ENCODE measurements at regions not wholly inside any gene's neighbourhood (a gene's known extent, or its start where the extent isn't known, plus 50 kb on each side); places are given as distances from the start of the nearest gene placed in this dataset.

- DNase-seq (ENCODE audit: extremely low spot score): peak; percentile 89
- TF ChIP-seq POLR2A (IDR thresholded peaks at IDR 0.05; ENCODE audit: low read depth) (no peak), CTCF (IDR thresholded peaks at IDR 0.05) (no peak), EP300 (IDR thresholded peaks at IDR 0.05) (no peak), POLR2AphosphoS5 (IDR thresholded peaks at IDR 0.05) (no peak)
- Histone ChIP-seq H3K4me3 (no peak overlapping the region), H3K9me3 (no peaks in the 10 kb centered on the region), H3K27ac (replicated peaks in 1 of 4) (no peak overlapping the region), H3K4me1 (no peaks in the 10 kb centered on the region), H3K36me3 (no peaks in the 10 kb centered on the region), H3K27me3 (no peaks in the 10 kb centered on the region)
- intact Hi-C loops (cut with DNase I): no loop called here
- WGBS: 86% methylated on average over 5 of the region's 5 CpGs
These were observed 306.1 kb downstream of the ABCC12 start for GRCh38 chr16:47849736-47850135.

GRCh38 chr16:47848421-47849109 lies 307.2 kb downstream of the ABCC12 start:
- peak; percentile 75 for DNase-seq (ENCODE audit: extremely low spot score)
- Histone ChIP-seq H3K27ac (replicated peaks in 1 of 4) (no peak overlapping the region), H3K9me3 (no peaks in the 10 kb centered on the region), H3K4me3 (no peak overlapping the region), H3K4me1 (no peaks in the 10 kb centered on the region), H3K36me3 (no peaks in the 10 kb centered on the region), H3K27me3 (no peaks in the 10 kb centered on the region)
- intact Hi-C loops (cut with DNase I): no loop called here
- 59% methylated on average over 5 of the region's 5 CpGs for WGBS
- TF ChIP-seq POLR2A (IDR thresholded peaks at IDR 0.05; ENCODE audit: low read depth) (no peak), CTCF (IDR thresholded peaks at IDR 0.05) (no peak), EP300 (IDR thresholded peaks at IDR 0.05) (no peak)

GRCh38 chr16:47847220-47847970 lies 308.4 kb downstream of the ABCC12 start:
- H3K36me3 ChIP-seq: no peaks in the 10 kb centered on the region
- 60% methylated on average over 6 of the region's 6 CpGs for WGBS
- no peak for DNase-seq (ENCODE audit: extremely low spot score)
- no peaks in the 10 kb centered on the region for H3K9me3 ChIP-seq
- TF ChIP-seq POLR2AphosphoS5 (IDR thresholded peaks at IDR 0.05) (no peak), CTCF (IDR thresholded peaks at IDR 0.05) (no peak), EP300 (IDR thresholded peaks at IDR 0.05) (no peak), POLR2A (IDR thresholded peaks at IDR 0.05; ENCODE audit: low read depth) (no peak)
- H3K4me3 ChIP-seq: no peak overlapping the region
- intact Hi-C loops (cut with DNase I): no loop called here
- no peaks in the 10 kb centered on the region for H3K27me3 ChIP-seq
- H3K4me1 ChIP-seq: no peaks in the 10 kb centered on the region
- no peak overlapping the region for H3K27ac ChIP-seq (replicated peaks in 1 of 4)

- Histone ChIP-seq H3K36me3 (no peaks in the 10 kb centered on the region), H3K9me3 (peaks cover 0 to 35% (median 31%) of the 10 kb centered on the region in 4 donors), H3K4me3 (no peak overlapping the region), H3K27ac (replicated peaks in 1 of 4) (no peak overlapping the region), H3K27me3 (no peaks in the 10 kb centered on the region), H3K4me1 (no peaks in the 10 kb centered on the region)
- WGBS: 77% methylated on average over 2 of the region's 2 CpGs
- intact Hi-C loops (cut with DNase I): no loop called here
- DNase-seq (ENCODE audit: extremely low spot score): no peak
- TF ChIP-seq POLR2AphosphoS5 (IDR thresholded peaks at IDR 0.05): no peak
- TF ChIP-seq CTCF (IDR thresholded peaks at IDR 0.05): no peak
- TF ChIP-seq POLR2A (IDR thresholded peaks at IDR 0.05; ENCODE audit: low read depth): no peak
- no peak for TF ChIP-seq EP300 (IDR thresholded peaks at IDR 0.05)
These were observed 321.2 kb downstream of the ABCC12 start for GRCh38 chr16:47834485-47835024.

Measured in esophagus muscularis mucosa (tissue), 4 donors.